Left colon (tissue), 2 donors: ENCODE measurements at regions not wholly inside any gene's neighbourhood (a gene's known extent, or its start where the extent isn't known, plus 50 kb on each side); places are given as distances from the start of the nearest gene placed in this dataset.
"Not testable (repeated sequence)": the region's sequence is repeated elsewhere in the genome, so short reads cannot be mapped to it uniquely, and the experiment has no call there.

Source experiments
- ATAC-seq: fragments of 200-7000 bp; cut with Tn5 transposase; one replicate; pipeline ENCODE4 v1.9.1; 2020; ENCODE audit warnings: mild to moderate bottlenecking, moderate library complexity
- DNase-seq, 2 donors: peaks; one replicate each; pipeline ENCODE4 v3.0.0-alpha.2; 2020
- intact Hi-C, 2 donors: fragments of 100-400 bp; cut with DNase I in 1 of 2; cut with micrococcal nuclease in 1 of 2; formaldehyde crosslinking; loops; one replicate each; pipeline versions ENCODE4 v1.11.2 to v1.14.0; 2022; cut with DNase I, micrococcal nuclease
- donor health status: DM: no; HTN: no; CAD: no.
- donor health status: DM: yes; HTN: yes; CAD: no.

DNA sequence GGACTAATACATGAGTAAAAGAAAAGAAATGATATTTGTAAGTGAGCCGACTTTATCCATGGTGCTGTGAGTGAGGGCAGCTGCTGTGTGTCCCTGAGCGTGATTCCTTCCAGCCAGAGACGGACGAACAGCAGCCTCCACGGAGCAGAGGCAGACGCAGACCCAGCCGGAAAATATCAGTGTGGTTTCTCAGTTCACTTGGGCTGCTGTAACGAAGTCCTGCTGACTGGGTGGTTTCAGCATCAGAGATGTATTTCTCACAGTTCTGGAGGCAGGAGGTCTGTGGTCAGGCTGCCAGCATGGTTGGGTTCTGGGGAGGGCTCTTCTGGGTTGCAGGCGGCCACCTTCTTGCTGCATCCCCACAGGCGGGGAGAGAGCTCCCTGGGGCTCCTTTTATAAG lies 375.6 kb downstream of the GLRX3 start:
- intact Hi-C loops: no loop called here
- DNase-seq: no peak
- ATAC-seq: no peak

- ATAC-seq (no peak), DNase-seq (no peak)
- intact Hi-C loops: no loop called here
Observed at GRCh38 chr10:130512936-130513335, 376.7 kb downstream of the GLRX3 start.

DNA sequence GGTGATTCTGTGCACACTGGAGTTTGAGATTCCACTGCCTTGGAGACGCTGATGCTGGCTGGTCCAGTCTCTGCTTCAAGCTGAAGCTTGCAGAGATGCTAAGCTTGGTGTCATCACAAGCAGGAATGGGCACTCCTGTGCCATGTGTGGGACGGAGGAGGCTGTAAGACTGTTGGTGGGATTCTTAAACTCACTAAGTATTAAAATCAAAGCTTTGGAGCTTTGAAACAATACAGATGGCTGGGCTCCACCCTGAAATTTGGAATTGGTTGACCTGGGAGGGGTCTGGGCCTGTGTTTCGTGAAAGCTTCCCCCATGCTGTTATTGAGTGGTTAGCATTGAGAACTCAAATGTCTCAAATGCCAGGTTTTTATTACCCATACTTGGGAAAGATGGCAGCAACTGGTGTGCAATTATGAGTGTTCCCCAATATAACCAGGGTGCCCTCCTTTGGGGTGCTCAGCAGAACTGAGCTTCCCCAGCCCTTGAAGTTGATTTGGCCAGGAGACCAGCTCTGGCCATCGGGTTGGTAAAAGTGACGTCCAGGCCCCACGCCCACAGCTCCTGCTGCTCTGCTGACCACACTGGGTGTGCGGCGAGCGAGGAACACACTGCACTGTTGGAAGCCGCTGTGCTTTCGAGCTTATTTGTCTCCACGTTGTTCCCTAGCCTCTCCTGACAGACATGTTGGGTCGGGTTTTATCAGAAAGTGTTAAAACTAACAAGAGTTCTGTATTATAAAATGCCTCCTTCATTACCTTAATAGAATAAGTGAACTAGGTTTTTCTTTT lies 377.7 kb downstream of the GLRX3 start:
- DNase-seq (no peak), ATAC-seq (no peak)
- intact Hi-C loops: no loop called here

- intact Hi-C loops: no loop called here
Observed at GRCh38 chr10:130515670-130516069, 379.5 kb downstream of the GLRX3 start.

GRCh38 chr10:130516141-130516735 lies 380.0 kb downstream of the GLRX3 start:
- no peak for DNase-seq
- ATAC-seq: no peak
- intact Hi-C loops: no loop called here

More at GRCh38 chr10:130515670-130516069, 379.5 kb downstream of the GLRX3 start:
- ATAC-seq (no peak), DNase-seq (no peak)

DNA sequence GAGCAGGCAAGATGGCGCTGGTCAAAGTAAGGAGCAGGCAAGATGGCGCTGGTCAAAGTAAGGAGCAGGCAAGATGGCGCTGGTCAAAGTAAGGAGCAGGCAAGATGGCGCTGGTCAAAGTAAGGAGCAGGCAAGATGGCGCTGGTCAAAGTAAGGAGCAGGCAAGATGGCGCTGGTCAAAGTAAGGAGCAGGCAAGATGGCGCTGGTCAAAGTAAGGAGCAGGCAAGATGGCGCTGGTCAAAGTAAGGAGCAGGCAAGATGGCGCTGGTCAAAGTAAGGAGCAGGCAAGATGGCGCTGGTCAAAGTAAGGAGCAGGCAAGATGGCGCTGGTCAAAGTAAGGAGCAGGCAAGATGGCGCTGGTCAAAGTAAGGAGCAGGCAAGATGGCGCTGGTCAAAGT lies 382.7 kb downstream of the GLRX3 start:
- ATAC-seq, DNase-seq, intact Hi-C loops: not testable (repeated sequence)

DNA sequence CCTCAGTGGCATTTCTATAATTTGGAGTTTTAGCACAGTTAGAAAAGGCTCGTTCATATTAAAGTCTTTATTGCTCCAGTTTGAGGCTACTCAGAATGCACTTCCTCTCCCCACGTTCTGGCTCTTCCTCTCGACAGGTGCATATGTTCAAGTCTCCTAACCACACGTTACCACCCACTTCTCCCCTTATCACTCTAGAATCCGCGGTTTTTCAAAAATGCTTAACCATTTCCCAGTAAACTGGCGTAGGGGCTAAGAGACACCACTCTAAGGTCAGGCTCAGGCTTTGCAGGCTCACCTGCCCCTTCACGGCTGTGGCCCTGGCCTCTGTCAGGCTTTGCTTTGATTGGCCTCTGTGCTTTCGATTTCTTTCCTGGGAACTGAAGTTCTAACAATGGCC lies 383.6 kb downstream of the GLRX3 start:
- no peak for ATAC-seq
- intact Hi-C loops: no loop called here
- DNase-seq: no peak

DNA sequence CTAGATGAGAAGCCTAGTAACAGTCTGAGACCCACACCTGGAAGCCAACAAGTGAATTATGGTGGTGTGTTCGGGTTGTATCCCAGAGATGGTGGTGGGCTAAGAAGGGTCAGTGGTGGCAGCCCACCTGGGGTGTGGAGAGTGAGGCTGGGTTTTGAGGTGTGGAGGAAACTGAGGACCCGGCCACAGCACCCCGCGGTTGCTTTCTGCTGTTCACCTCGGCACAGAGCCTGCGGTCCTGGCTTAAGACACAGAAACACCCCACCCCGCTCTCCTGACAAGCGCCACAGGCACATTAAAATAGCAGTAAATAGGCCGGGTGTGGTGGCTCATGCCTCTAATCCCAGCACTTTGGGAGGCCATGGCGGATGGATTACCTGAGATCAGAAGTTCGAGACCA lies 395.1 kb downstream of the GLRX3 start:
- DNase-seq: no peak
- intact Hi-C loops: no loop called here
- ATAC-seq: no peak

GRCh38 chr10:130541090-130541489 lies 404.9 kb downstream of the GLRX3 start:
- intact Hi-C loops: no loop called here
- DNase-seq (no peak), ATAC-seq (no peak)

GRCh38 chr10:130542761-130543160 lies 406.6 kb downstream of the GLRX3 start:
- intact Hi-C loops: no loop called here
- ATAC-seq (no peak), DNase-seq (no peak)

GRCh38 chr10:130543794-130544193 lies 407.6 kb downstream of the GLRX3 start:
- no peak for ATAC-seq

GRCh38 chr10:130545122-130545521 lies 408.9 kb downstream of the GLRX3 start:
- ATAC-seq (no peak), DNase-seq (no peak)
- intact Hi-C loops: no loop called here

More at GRCh38 chr10:130543794-130544193, 407.6 kb downstream of the GLRX3 start:
- intact Hi-C loops: no loop called here
- DNase-seq: no peak

- intact Hi-C loops: no loop called here
- DNase-seq (no peak), ATAC-seq (no peak)
Observed at GRCh38 chr10:130545697-130546096, 409.5 kb downstream of the GLRX3 start.

- no peak for ATAC-seq
- intact Hi-C loops: no loop called here
- no peak for DNase-seq
Observed at GRCh38 chr10:130546841-130547240, 410.6 kb downstream of the GLRX3 start.

DNA sequence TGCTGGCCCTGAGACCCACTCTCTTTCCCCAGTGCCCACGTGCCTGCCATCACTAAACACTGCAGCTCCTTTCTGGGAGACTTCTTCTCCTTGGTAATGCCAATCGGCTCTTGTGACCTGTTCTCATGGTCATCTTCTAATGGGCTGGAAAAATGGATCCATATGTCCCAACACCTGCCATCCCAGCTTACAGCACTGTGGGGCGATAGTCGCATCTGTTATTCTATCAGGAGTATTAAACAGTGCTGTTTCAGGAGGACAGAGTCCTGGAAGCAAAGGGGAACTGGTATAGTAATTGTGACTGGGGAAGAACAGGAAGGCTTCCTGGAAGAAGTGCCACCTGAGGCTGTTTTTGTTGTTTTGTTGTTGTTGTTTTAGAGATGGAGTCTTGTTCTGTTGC lies 411.2 kb downstream of the GLRX3 start:
- intact Hi-C loops: no loop called here
- ATAC-seq (no peak), DNase-seq (no peak)

GRCh38 chr10:130550952-130551674 lies 414.9 kb downstream of the GLRX3 start:
- DNase-seq: no peak
- ATAC-seq: no peak
- intact Hi-C loops: no loop called here

GRCh38 chr10:130551676-130552075 lies 415.5 kb downstream of the GLRX3 start:
- DNase-seq: no peak
- intact Hi-C loops: no loop called here
- ATAC-seq: no peak

DNA sequence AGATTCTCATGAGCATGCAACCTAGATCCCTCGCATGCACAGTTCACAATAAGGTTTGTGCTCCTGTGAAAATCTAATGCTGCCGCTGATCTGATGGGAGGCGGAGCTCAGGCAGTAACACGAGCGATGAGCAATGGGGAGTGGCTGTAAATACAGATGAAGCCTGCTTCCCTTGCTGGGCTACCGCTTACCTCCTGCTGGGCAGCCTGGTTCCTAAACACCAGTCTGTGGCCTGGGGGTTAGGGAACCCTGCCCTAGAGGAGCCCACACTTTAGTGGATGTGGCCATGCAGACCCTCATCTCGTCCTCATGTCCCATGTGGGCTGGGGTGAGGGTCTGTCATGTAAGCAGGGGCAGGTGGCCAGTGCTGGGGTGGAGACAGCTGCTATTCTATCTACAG lies 417.6 kb downstream of the GLRX3 start:
- no peak for ATAC-seq
- DNase-seq: no peak
- intact Hi-C loops: no loop called here

DNA sequence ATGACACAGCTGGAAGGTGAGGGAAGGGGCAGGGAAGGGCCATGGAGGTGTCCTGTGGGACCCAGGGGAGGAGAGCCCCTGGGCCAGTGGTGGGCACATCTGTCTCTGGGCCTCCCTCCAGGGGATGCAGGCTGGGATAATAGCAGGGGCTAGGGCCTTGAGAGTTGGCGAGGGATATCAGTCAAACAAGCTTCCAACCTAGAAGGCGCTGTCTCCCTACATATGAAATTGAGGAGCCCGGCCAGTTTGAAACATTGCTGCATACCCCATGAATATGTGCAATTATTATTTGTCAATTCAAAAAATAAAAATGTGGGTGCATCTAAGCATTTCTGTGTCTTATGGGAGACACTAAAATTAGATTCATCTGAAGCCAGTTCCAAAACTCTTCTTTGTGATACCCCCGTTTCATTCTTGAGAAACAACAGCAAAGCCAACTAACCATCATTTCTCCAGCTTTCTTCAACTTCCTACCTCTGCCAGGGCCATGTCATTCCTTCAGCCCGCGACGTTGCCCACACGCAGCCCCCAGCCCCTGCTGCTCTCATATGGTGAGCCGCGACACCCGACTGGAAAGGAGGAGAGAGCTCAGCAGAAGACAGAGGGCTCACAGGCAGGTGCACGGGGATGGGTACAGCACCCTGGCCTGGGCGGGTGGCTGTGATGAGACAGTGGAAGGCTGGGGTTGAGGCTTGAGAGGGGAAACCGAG lies 418.7 kb downstream of the GLRX3 start:
- DNase-seq (no peak), ATAC-seq (no peak)
- intact Hi-C loops: no loop called here

DNA sequence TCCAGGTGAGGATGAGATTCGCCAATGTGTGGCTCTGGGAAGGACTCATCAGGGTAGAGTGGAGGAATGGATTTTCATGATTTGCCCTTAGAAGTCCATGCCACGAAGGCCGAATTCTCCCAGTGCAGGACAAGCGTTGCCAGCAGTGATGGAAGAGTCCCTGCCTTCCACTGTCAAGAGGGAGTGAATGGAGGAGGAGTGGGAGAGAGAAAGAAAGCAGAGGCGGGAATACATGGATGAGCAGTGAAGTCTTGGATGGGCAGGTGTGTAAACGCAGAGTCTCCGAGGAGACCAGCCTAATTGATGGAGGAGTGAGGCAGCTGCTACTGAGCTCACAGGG lies 419.2 kb downstream of the GLRX3 start:
- DNase-seq (no peak), ATAC-seq (no peak)
- intact Hi-C loops: no loop called here
